ENCODE measurements at regions not wholly inside any gene's neighbourhood (a gene's known extent, or its start where the extent isn't known, plus 50 kb on each side); places are given as distances from the start of the nearest gene placed in this dataset.
"Not testable (repeated sequence)": the region's sequence is repeated elsewhere in the genome, so short reads cannot be mapped to it uniquely, and the experiment has no call there.

- DNase-seq: no peak
Observed at GRCh38 chr14:83534995-83535394, 1994.9 kb upstream of the FLRT2 start.

GRCh38 chr14:83535444-83535843, 1994.5 kb upstream of the FLRT2 start:
- no peak for DNase-seq

GRCh38 chr14:83541147-83541546, 1988.8 kb upstream of the FLRT2 start:
- no peak for DNase-seq

GRCh38 chr14:83548061-83548839, 1981.7 kb upstream of the FLRT2 start:
- DNase-seq: no peak

GRCh38 chr14:83556065-83556464, 1973.9 kb upstream of the FLRT2 start:
- DNase-seq: no peak

GRCh38 chr14:83556746-83557453, 1973.0 kb upstream of the FLRT2 start:
- no peak for DNase-seq

- no peak for DNase-seq
Observed at GRCh38 chr14:83558946-83559345, 1971.0 kb upstream of the FLRT2 start.

- no peak for DNase-seq
Observed at GRCh38 chr14:83559721-83560120, 1970.2 kb upstream of the FLRT2 start.

GRCh38 chr14:83561261-83561660, 1968.7 kb upstream of the FLRT2 start:
- no peak for DNase-seq

- DNase-seq: no peak
Observed at GRCh38 chr14:83566567-83566966, 1963.4 kb upstream of the FLRT2 start.

GRCh38 chr14:83568141-83568540, 1961.8 kb upstream of the FLRT2 start:
- no peak for DNase-seq

GRCh38 chr14:83575301-83575700, 1954.6 kb upstream of the FLRT2 start:
- no peak for DNase-seq

GRCh38 chr14:83583201-83583600, 1946.7 kb upstream of the FLRT2 start:
- DNase-seq: no peak

GRCh38 chr14:83594874-83595273, 1935.1 kb upstream of the FLRT2 start:
- no peak for DNase-seq

- no peak for DNase-seq
Observed at GRCh38 chr14:83607682-83608081, 1922.3 kb upstream of the FLRT2 start.

- DNase-seq: no peak
Observed at GRCh38 chr14:83611491-83611890, 1918.5 kb upstream of the FLRT2 start.

- DNase-seq: no peak
Observed at GRCh38 chr14:83611906-83612390, 1918.0 kb upstream of the FLRT2 start.

- no peak for DNase-seq
Observed at GRCh38 chr14:83614956-83615355, 1915.0 kb upstream of the FLRT2 start.

- no peak for DNase-seq
Observed at GRCh38 chr14:83624541-83624940, 1905.4 kb upstream of the FLRT2 start.

- DNase-seq: no peak
Observed at GRCh38 chr14:83632375-83632774, 1897.6 kb upstream of the FLRT2 start.

GRCh38 chr14:83638748-83639504, 1891.0 kb upstream of the FLRT2 start:
- DNase-seq: no peak

GRCh38 chr14:83639505-83639875, 1890.5 kb upstream of the FLRT2 start:
- DNase-seq: not testable (repeated sequence)

GRCh38 chr14:83646228-83646627, 1883.7 kb upstream of the FLRT2 start:
- DNase-seq: no peak

- DNase-seq: no peak
Observed at GRCh38 chr14:83660597-83660996, 1869.3 kb upstream of the FLRT2 start.
